ENCODE measurements at regions not wholly inside any gene's neighbourhood (a gene's known extent, or its start where the extent isn't known, plus 50 kb on each side); places are given as distances from the start of the nearest gene placed in this dataset.

DNA sequence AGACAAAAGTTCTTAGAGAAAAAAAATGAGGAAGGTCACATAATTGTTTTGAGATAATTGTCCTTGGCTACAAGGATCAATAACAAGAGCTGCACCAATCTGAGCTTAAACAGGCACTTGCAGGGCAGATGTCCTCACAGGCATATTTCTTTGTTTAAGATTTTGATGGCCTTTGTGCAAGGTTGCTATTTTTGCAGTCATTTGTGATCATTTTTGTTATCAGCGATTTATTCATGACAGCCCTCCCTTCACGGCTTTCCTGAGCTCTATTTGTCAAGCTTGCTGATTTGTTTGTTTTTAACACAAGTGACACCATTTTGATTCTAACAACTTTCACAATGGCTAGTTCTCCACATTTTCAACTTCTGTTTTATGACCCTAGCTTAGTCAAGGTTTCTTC is 418.6 kb upstream of the REG3G start:
- TF ChIP-seq, protein P1, sequence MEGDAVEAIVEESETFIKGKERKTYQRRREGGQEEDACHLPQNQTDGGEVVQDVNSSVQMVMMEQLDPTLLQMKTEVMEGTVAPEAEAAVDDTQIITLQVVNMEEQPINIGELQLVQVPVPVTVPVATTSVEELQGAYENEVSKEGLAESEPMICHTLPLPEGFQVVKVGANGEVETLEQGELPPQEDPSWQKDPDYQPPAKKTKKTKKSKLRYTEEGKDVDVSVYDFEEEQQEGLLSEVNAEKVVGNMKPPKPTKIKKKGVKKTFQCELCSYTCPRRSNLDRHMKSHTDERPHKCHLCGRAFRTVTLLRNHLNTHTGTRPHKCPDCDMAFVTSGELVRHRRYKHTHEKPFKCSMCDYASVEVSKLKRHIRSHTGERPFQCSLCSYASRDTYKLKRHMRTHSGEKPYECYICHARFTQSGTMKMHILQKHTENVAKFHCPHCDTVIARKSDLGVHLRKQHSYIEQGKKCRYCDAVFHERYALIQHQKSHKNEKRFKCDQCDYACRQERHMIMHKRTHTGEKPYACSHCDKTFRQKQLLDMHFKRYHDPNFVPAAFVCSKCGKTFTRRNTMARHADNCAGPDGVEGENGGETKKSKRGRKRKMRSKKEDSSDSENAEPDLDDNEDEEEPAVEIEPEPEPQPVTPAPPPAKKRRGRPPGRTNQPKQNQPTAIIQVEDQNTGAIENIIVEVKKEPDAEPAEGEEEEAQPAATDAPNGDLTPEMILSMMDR (IDR thresholded peaks at IDR 0.05; ENCODE audit: insufficient read depth, low read depth, low read length) = no peak
- no peak overlapping the region for H3K4me3 ChIP-seq (ENCODE audit: low read depth, low read length)
- no peak for DNase-seq (ENCODE audit: low read depth)

DNA sequence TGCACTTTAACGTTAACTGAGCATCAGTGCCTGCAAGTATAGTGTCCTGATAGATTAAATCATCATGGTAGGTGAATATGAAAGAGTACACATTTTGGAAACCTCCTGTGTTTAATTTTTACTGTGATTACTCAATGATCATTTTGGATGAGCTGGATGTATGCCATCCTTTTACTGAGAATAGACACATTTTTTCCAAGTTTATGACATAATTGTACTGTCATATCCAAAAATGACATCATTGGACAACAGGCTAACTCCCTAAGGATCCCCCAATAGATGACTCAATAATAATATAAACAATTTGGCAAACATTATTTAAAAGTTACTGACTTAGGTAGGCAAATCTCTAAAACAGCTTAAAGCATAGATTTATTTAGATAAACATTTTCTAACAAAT is 410.8 kb upstream of the REG3G start:
- H3K4me3 ChIP-seq (ENCODE audit: low read depth, low read length) = no peak overlapping the region
- DNase-seq (ENCODE audit: low read depth) = no peak
- TF ChIP-seq, protein P1 (IDR thresholded peaks at IDR 0.05; ENCODE audit: insufficient read depth, low read depth, low read length) = no peak

DNA sequence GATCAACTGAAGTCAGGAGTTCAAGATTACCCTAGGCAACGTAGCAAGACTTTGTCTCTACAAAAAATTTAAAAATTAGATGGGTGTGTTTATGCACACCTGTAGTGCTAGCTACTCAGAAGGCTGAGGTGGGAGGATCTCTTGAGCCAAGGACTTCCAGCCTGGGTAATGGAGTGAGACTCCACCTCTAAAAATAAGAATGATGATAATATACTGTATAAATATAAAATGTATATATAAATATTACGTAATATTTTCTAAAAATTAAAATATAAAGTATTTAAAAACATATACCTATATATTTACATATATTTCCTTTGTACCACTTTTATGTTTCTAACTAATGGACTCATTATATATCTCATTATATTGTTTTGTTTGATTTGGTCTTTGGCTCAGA is 409.5 kb upstream of the REG3G start:
- DNase-seq (ENCODE audit: low read depth) = no peak
- H3K4me3 ChIP-seq (ENCODE audit: low read depth, low read length) = no peak overlapping the region
- TF ChIP-seq, protein P1 (IDR thresholded peaks at IDR 0.05; ENCODE audit: insufficient read depth, low read depth, low read length) = no peak

DNA sequence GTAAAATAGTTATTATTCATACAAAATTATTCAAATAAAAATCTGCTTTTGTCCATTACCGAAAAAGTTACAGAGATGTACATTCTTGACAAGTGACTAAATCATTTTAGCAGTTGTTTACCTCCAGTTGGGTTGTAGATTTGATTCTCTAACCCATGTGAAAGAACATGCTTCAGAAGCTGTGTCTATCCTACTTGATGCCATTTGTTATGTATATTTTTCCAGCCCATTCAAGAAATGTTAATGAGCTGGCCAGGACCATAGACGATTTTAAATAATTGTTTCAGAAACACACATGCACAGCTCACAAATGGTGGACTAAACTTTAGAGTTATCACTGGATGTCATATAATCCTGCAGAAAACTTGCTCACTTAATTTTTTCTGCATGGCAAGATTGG is 391.1 kb upstream of the REG3G start:
- TF ChIP-seq, protein P1 (IDR thresholded peaks at IDR 0.05; ENCODE audit: insufficient read depth, low read depth, low read length) = no peak
- no peak overlapping the region for H3K4me3 ChIP-seq (ENCODE audit: low read depth, low read length)
- no peak for DNase-seq (ENCODE audit: low read depth)

DNA sequence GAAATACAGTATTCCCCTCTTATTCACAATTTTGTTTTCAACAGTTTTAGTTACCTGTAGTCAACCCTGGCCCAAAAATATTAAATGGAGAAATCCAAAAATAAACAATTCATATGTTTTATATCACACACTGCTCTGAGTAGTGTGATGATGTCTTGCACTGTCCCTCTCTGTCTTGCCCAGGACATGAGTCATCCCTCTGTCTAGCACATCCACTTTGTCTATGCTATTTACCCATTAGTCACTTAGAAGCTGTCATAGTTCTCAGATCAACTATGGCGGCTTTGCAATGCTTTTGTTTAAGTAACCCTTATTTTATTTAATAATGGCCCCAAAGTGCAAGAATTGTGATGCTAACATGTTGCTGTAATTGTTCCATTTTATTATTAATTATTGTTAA is 380.6 kb upstream of the REG3G start:
- TF ChIP-seq, protein P1 (IDR thresholded peaks at IDR 0.05; ENCODE audit: insufficient read depth, low read depth, low read length) = no peak
- no peak overlapping the region for H3K4me3 ChIP-seq (ENCODE audit: low read depth, low read length)
- no peak for DNase-seq (ENCODE audit: low read depth)

DNA sequence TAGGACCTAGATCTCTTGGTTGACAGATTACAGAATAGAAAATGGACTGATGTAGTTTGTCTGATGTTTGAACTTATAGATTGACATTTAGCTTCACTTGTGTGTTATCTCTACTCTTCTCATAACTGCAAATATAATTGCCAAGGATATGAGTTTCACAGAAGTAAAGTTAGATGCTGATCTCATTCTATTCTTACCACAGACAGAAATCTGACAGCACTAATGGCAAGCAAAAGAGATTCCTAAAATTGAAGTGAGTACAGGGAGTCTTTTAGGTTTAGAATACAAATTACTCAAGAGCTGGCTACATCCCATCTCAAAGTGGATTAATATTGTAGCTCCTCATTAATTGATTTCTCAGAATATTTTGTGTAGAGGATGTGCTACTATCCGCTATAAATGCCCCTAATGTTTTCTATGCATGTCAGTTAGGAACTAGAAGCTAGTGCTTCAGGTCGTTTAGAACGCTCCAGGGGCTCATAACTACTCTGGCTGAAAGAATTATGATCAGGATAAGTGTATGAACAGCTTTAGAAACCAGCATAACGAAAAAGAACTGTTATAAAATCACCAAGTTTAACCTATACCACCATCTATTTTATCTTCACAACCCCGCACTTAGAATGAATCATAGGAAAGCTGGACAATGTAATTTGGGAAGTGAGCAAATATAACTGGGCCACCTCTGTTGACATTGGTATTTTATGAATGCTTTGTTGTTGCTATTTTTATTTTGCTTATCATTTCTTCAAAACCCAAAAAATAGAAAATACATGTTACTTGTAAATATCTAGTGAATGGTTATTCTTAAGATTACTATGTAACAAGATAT is 378.8 kb upstream of the REG3G start:
- no peak for DNase-seq (ENCODE audit: low read depth)

More for the DNA sequence above, 378.8 kb upstream of the REG3G start:
- TF ChIP-seq, protein P1 (IDR thresholded peaks at IDR 0.05; ENCODE audit: insufficient read depth, low read depth, low read length) = no peak
- H3K4me3 ChIP-seq (ENCODE audit: low read depth, low read length) = no peak overlapping the region

Data from fibroblast of villous mesenchyme (primary cell).